ENCODE measurements at regions not wholly inside any gene's neighbourhood (a gene's known extent, or its start where the extent isn't known, plus 50 kb on each side); places are given as distances from the start of the nearest gene placed in this dataset.

DNA sequence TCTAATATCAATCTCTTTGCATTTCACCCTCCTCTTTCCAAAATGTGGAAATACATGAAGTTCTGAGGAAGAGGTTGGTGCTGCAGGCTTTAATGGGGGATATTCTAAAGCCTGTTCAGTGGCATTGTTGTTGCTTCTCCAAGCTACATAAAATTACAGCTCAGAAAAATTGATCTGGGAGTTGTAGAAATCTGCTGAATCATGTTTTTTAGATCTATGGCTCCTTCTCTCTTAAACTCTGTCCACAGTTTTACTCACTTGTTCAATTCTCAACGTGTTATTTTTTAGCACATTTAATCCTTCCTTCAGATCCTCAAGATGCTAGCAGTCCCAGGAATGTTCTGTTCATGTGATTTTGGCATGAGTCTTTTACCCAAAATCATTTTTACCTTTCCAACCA is 949.5 kb upstream of the ADGRL3 start:
- Mint-ChIP-seq H3K36me3 (ENCODE audit: low read depth) (no peaks in the 10 kb centered on the region), H3K27ac (no peak overlapping the region), H3K27me3 (no peaks in the 10 kb centered on the region), H3K9me3 (peaks cover 12% of the 10 kb centered on the region), H3K4me1 (no peaks in the 10 kb centered on the region), H3K4me3 (no peak overlapping the region)
- ATAC-seq (replicated peaks): no peak

DNA sequence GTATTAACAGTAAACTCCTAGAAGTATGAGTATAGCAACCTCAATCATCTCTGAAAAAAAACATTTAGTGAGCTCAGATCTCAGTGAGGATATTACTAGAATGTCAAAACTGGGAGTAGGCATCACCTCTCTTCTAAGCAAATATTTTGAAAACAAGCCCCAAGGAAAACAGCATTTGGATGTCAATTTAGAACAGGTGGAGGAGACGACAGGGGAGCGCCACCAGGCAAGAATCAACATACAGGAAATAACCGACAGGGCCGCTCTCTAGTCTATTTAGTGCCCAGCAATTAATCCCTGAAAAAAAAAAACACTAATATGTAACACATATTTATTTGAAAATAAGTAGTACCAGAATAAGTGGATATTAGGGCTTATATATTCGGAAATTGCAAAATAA is 940.3 kb upstream of the ADGRL3 start:
- H3K9me3 Mint-ChIP-seq: no peaks in the 10 kb centered on the region
- no peak overlapping the region for H3K4me3 Mint-ChIP-seq
- H3K4me1 Mint-ChIP-seq: no peaks in the 10 kb centered on the region
- H3K27me3 Mint-ChIP-seq: no peaks in the 10 kb centered on the region
- H3K36me3 Mint-ChIP-seq (ENCODE audit: low read depth): no peaks in the 10 kb centered on the region
- ATAC-seq (replicated peaks): no peak
- no peak overlapping the region for H3K27ac Mint-ChIP-seq

DNA sequence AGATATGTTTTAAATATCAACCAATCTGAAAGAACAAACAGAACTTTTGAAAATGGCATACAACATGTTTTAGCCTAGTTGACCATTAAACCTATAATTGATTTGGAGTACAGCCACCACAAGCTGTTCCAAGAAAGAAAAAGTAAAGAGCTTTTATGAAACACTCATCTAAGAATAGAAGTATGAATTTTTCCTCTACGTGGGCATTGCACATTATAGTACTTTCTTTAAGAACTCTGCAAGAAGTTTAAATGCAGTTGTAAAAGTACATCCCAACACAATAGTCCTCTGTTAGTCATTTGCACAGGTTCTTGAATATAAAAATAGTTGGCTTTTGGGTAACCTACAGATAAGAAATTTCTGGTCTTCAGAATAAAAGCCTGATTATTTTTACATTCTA is 933.6 kb upstream of the ADGRL3 start:
- H3K27ac Mint-ChIP-seq: no peak overlapping the region
- H3K4me3 Mint-ChIP-seq: no peak overlapping the region
- no peak for ATAC-seq (replicated peaks)
- peaks cover 3% of the 10 kb centered on the region for H3K9me3 Mint-ChIP-seq
- H3K27me3 Mint-ChIP-seq: no peaks in the 10 kb centered on the region
- no peaks in the 10 kb centered on the region for H3K36me3 Mint-ChIP-seq (ENCODE audit: low read depth)
- no peaks in the 10 kb centered on the region for H3K4me1 Mint-ChIP-seq

DNA sequence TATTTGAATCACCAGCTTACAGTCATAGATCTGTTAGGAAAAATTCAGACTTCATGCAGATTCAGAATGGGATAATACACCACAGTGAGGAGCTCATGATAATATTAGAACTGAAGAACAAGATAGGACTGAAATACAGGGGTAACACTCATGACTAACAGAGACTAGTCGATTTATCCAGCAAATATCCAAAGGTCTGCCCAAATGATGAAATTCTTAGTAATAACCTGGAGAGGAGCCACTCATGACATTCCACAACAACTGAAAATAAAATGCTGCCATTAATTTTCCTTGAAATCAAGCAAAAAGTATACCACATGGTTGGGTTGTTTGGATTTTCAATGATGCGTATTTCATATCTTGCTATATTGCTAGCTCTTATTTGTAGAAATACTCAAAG is 903.7 kb upstream of the ADGRL3 start:
- Mint-ChIP-seq H3K4me3 (no peak overlapping the region), H3K9me3 (peaks cover 23% of the 10 kb centered on the region), H3K27ac (no peak overlapping the region), H3K4me1 (no peaks in the 10 kb centered on the region), H3K27me3 (no peaks in the 10 kb centered on the region), H3K36me3 (ENCODE audit: low read depth) (no peaks in the 10 kb centered on the region)
- ATAC-seq (replicated peaks): no peak

DNA sequence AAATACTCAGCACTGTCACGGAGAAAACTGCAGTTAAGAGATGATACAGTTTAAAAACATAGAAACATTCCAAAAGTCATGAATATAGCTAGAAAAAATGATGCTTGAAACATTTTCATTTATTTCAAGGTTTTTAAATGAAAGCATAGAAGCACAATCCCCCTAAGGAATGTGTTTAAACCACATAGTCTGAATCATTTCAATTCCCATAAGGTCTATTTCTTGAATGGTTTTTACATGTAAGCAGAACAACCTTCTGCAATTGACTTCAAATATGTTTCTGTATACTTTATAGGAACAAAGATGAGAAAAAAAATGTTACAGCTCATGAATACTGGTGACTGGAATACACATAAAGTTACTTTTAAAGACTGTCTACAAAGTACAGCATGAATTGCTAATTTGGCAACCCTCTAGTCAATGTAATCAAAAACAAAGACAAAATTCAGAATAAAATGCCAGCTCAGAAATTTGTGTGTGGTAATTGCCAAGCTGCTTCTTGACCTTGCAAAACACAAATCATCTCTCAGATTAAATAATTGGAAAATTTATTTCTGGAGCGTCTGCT is 886.4 kb upstream of the ADGRL3 start:
- Mint-ChIP-seq H3K27ac (no peak overlapping the region), H3K4me3 (no peak overlapping the region), H3K36me3 (ENCODE audit: low read depth) (no peaks in the 10 kb centered on the region), H3K9me3 (peaks cover 17% of the 10 kb centered on the region), H3K27me3 (no peaks in the 10 kb centered on the region), H3K4me1 (no peaks in the 10 kb centered on the region)
- ATAC-seq (replicated peaks): no peak

DNA sequence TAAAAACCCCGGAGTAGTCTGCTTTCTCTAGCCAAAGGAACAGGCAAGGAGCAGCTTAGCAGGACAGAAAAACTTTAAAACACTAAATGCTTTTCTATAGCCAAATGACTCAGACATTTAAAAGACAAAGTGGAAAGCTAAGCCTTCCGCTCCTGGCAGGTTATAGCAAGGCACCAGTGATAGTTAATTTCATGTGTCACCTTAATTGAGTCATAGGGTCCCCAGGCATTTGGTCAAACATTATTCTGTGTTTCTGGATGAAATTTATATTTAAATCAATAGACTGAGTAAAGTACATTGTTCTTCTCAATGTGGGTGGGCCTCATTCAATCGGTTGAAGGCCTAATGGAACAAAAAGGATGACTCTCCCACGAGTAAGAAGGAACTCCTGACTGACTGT is 885.7 kb upstream of the ADGRL3 start:
- Mint-ChIP-seq H3K27ac (no peak overlapping the region), H3K36me3 (ENCODE audit: low read depth) (no peaks in the 10 kb centered on the region), H3K4me3 (no peak overlapping the region), H3K27me3 (no peaks in the 10 kb centered on the region), H3K9me3 (peaks cover 23% of the 10 kb centered on the region), H3K4me1 (no peaks in the 10 kb centered on the region)
- ATAC-seq (replicated peaks): no peak

DNA sequence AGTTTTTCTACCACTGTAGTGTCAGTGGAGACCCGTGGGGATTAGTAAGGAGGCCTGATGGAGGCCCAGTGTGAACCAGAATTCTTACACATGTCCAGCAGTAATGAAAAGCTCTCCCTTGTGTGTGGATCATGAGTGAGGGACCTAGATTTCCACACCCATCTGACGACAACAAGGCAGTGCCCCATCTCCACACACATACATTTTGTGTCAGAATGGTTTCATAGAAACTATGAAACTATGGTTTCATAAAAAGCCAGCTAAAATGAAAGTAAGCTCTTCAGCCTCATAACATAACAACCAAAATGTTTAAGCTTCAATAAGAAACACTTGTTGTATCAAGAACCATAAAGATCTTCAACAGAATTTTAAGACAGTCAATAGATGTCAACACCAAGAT is 884.5 kb upstream of the ADGRL3 start:
- no peaks in the 10 kb centered on the region for H3K4me1 Mint-ChIP-seq
- H3K27ac Mint-ChIP-seq: no peak overlapping the region
- no peaks in the 10 kb centered on the region for H3K27me3 Mint-ChIP-seq
- no peaks in the 10 kb centered on the region for H3K36me3 Mint-ChIP-seq (ENCODE audit: low read depth)
- no peak overlapping the region for H3K4me3 Mint-ChIP-seq
- no peak for ATAC-seq (replicated peaks)
- H3K9me3 Mint-ChIP-seq: peaks cover 25% of the 10 kb centered on the region

DNA sequence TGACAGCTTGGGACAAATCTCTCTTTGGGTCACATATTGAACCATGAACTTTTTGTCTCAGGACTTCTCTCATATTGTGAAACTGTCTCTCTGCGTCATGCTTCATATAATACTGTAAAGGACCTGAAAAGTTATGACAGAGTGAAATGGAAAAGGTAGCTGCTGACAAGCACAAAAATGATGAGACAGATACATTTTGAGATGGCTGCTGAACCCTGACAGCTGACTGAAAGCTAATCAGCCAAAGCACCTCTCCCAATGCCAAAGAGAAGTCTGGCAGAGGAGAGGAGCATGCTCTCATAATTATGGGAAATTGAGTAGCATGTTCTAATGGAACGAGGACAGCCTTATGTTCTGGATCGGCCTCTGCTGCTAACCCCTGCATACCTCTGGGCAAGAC is 873.4 kb upstream of the ADGRL3 start:
- H3K4me1 Mint-ChIP-seq: no peaks in the 10 kb centered on the region
- no peak overlapping the region for H3K27ac Mint-ChIP-seq
- H3K27me3 Mint-ChIP-seq: no peaks in the 10 kb centered on the region
- H3K9me3 Mint-ChIP-seq: peaks cover 3% of the 10 kb centered on the region
- no peaks in the 10 kb centered on the region for H3K36me3 Mint-ChIP-seq (ENCODE audit: low read depth)
- no peak overlapping the region for H3K4me3 Mint-ChIP-seq
- ATAC-seq (replicated peaks): no peak

DNA sequence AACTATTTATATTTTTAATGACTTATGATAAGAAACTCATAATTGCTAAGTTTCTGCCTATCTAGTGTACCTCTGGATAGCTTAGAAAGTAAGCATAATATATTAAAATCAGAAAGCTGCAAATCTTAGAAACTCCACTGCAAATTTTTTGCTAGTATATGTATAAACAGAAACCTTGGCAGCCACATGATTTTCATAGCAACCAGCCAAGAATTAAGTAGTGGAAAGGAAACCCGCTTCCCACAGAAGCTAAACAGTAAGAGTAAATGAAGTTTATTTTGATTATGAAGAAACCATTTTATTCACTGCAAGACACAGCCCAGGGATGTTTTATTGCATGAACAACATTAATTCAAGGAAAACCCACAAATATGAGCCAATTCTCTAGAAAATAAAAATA is 872.5 kb upstream of the ADGRL3 start:
- no peaks in the 10 kb centered on the region for H3K27me3 Mint-ChIP-seq
- no peak overlapping the region for H3K4me3 Mint-ChIP-seq
- peaks cover 3% of the 10 kb centered on the region for H3K9me3 Mint-ChIP-seq
- H3K4me1 Mint-ChIP-seq: no peaks in the 10 kb centered on the region
- no peak overlapping the region for H3K27ac Mint-ChIP-seq
- ATAC-seq (replicated peaks): no peak
- H3K36me3 Mint-ChIP-seq (ENCODE audit: low read depth): no peaks in the 10 kb centered on the region

DNA sequence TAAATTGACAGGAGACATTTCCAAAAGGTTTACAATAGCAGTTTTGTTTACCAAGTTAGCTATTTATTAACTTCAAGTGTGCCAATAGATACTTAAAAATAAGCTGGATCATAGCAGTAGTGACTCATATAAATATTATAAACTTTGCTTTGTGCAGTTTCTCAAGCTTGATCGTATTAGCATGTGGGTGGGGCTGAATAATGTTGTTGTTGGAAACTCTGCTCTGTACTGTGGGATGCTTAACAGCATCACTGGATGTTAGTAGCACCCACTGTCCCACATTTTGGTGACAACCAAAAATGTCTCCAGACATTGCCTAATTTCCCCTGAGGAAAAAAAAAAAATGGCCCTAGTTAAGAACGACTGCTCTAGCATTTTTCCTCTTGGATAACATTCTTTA is 855.2 kb upstream of the ADGRL3 start:
- no peak overlapping the region for H3K27ac Mint-ChIP-seq

DNA sequence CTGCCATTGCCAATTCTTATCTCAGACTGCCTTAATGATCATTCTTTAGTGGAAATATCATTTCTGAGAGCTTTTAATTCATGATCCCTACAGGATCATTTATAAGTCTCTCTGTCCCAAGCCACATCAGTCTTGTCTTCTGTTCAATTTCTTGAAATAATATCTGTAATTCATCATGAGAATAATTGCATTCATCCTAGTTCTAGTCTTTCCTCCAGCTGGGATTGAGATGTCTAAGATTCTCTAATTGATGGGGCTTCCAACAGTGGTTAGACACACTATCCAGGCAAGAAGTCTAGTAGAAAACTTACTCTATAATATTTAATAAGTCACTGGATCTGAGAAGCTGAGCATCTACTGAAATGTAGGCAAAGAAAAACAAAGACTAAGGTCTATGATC is 854.7 kb upstream of the ADGRL3 start:
- no peaks in the 10 kb centered on the region for H3K27me3 Mint-ChIP-seq
- H3K4me1 Mint-ChIP-seq: no peaks in the 10 kb centered on the region
- H3K36me3 Mint-ChIP-seq (ENCODE audit: low read depth): no peaks in the 10 kb centered on the region
- peaks cover 7% of the 10 kb centered on the region for H3K9me3 Mint-ChIP-seq
- no peak overlapping the region for H3K27ac Mint-ChIP-seq
- H3K4me3 Mint-ChIP-seq: no peak overlapping the region
- ATAC-seq (replicated peaks): no peak

More for the DNA sequence above, 855.2 kb upstream of the ADGRL3 start:
- ATAC-seq (replicated peaks): no peak
- H3K27me3 Mint-ChIP-seq: no peaks in the 10 kb centered on the region
- H3K4me1 Mint-ChIP-seq: no peaks in the 10 kb centered on the region
- no peak overlapping the region for H3K4me3 Mint-ChIP-seq
- no peaks in the 10 kb centered on the region for H3K36me3 Mint-ChIP-seq (ENCODE audit: low read depth)
- H3K9me3 Mint-ChIP-seq: peaks cover 7% of the 10 kb centered on the region

DNA sequence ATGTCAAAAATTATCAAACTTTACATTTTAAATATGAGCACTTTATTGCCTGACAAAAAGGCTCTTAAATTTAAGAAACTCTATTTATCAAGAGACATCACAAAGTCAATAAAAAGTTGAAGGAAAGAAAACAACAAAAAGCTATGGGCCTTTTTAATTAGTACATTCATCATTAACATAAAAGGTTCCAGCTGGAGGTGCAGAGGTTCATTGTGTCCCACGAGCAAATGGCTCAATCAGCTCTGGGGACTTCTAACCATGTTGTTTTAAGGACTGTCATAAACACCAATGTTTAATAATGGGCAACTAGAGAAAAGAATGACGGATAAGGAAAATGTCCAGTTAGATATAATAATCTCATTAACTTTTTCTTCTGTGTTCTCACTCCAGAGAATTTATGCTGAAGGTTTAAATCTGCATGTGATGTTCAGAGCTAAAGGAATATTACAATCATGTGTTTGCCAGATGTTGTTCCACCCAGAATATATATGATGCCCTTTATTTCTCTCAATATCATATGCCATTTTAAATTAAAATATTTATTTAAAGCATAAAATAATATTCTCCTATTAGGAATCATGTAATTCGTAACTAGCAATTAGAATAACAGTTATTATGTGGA is 840.3 kb upstream of the ADGRL3 start:
- Mint-ChIP-seq H3K9me3 (peaks cover 27% of the 10 kb centered on the region), H3K4me1 (no peaks in the 10 kb centered on the region), H3K27me3 (no peaks in the 10 kb centered on the region), H3K4me3 (no peak overlapping the region), H3K27ac (no peak overlapping the region), H3K36me3 (ENCODE audit: low read depth) (no peaks in the 10 kb centered on the region)
- ATAC-seq (replicated peaks): no peak

DNA sequence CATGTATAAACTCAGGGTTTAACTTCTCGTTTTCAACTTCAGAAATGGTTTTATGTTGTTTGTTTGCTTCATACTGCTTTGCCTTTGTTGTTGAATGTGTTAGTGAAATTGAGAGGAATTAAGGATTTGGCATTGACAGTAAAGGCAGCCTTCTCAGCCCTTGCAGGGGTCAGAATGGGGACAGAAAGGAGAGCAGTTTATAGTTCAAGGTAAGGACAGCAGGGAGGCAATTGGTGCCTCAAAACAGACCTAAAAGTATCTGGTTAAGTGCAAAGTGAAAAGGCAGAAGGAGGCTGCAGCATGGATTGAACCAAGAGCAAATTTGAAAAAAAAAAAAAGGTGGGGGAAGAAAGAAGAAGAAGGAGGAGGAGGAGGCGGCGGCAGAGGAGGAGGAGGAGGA is 835.0 kb upstream of the ADGRL3 start:
- no peak overlapping the region for H3K27ac Mint-ChIP-seq
- H3K4me1 Mint-ChIP-seq: no peaks in the 10 kb centered on the region
- no peaks in the 10 kb centered on the region for H3K36me3 Mint-ChIP-seq (ENCODE audit: low read depth)
- H3K27me3 Mint-ChIP-seq: no peaks in the 10 kb centered on the region
- H3K9me3 Mint-ChIP-seq: peaks cover 27% of the 10 kb centered on the region
- H3K4me3 Mint-ChIP-seq: no peak overlapping the region
- no peak for ATAC-seq (replicated peaks)

DNA sequence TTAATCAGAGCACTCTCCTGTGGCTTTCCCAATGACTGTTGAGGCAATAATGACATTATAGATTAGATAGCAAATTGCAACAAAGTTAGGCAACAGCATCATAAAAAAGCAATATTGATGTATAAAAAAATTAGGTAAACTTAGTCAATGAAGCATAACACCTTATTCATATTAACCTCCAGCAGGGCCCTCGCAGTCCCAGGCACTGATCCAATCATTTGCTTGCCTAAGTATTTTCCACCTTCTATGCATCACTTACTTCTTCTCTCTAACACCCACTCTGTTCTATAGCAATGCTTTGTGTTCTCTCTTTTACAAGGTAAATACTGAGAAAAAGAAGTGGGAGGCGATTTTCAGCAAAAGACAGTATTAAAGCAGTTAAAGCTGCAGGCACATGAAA is 833.5 kb upstream of the ADGRL3 start:
- Mint-ChIP-seq H3K4me1 (no peaks in the 10 kb centered on the region), H3K9me3 (peaks cover 25% of the 10 kb centered on the region), H3K4me3 (no peak overlapping the region), H3K36me3 (ENCODE audit: low read depth) (no peaks in the 10 kb centered on the region), H3K27me3 (no peaks in the 10 kb centered on the region), H3K27ac (no peak overlapping the region)
- ATAC-seq (replicated peaks): no peak

DNA sequence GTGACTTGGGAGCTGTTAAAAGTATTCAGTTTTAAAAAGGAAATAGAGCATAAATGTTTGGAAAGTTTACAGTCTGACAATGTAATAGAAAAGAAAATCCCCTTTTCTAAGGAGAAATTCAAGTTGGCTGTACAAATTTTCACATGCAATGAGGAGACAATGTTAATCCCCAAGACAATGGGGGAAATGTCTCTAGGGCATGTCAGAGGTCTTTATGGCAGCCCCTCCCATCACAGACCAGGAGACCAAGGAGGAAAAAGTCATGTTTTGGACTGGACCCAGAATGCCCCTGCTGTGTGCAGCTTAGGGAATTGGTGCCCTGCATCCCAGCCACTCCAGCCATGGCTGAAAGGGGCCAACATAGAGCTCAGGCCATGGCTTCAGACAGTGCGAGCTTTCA is 831.1 kb upstream of the ADGRL3 start:
- Mint-ChIP-seq H3K9me3 (peaks cover 18% of the 10 kb centered on the region), H3K27ac (no peak overlapping the region), H3K4me3 (no peak overlapping the region), H3K27me3 (no peaks in the 10 kb centered on the region), H3K36me3 (ENCODE audit: low read depth) (no peaks in the 10 kb centered on the region), H3K4me1 (no peaks in the 10 kb centered on the region)
- no peak for ATAC-seq (replicated peaks)

DNA sequence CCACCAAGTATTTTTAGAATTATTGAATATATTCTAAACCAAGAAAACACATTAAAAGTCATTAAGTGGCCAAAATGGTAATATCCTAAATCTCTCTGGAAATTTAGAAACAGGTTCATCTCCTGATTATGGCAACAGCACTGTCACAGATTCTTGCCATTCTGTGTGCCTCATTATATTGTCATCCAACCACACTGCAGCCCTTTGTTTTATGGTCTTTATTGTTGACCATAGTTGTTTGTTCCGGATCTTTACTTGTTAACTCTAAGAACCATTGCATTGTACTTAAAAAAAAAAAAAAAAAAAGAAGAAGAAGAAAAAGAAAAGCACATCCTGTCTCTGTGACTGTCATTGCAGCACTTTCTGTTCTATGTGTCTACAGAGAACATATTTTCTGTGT is 822.1 kb upstream of the ADGRL3 start:
- Mint-ChIP-seq H3K27ac (no peak overlapping the region), H3K4me3 (no peak overlapping the region), H3K4me1 (no peaks in the 10 kb centered on the region), H3K36me3 (ENCODE audit: low read depth) (no peaks in the 10 kb centered on the region), H3K27me3 (no peaks in the 10 kb centered on the region), H3K9me3 (peaks cover 14% of the 10 kb centered on the region)
- ATAC-seq (replicated peaks): no peak
